AML-193 (cell line): ENCODE measurements at regions not wholly inside any gene's neighbourhood (a gene's known extent, or its start where the extent isn't known, plus 50 kb on each side); places are given as distances from the start of the nearest gene placed in this dataset.

ENCODE experiments used
- DNase-seq, 2 experiments: peaks; one replicate each; lab custom pipeline; 2025; lab: John Stamatoyannopoulos, UW

- DNase-seq: no peak
These were observed 118.0 kb upstream of the BRINP1 start for GRCh38 chr9:119487118-119487827.

GRCh38 chr9:119483153-119483552, 113.9 kb upstream of the BRINP1 start:
- no peak for DNase-seq

- DNase-seq: no peak
These were observed 108.0 kb upstream of the BRINP1 start for GRCh38 chr9:119477197-119477596.

GRCh38 chr9:119458068-119458467, 88.8 kb upstream of the BRINP1 start:
- DNase-seq: no peak

GRCh38 chr9:119453980-119454379, 84.7 kb upstream of the BRINP1 start:
- DNase-seq: no peak

GRCh38 chr9:119453490-119453911, 84.3 kb upstream of the BRINP1 start:
- DNase-seq: no peak

- DNase-seq: no peak
These were observed 82.2 kb upstream of the BRINP1 start for GRCh38 chr9:119451426-119451825.

GRCh38 chr9:119443179-119443578, 73.9 kb upstream of the BRINP1 start:
- DNase-seq: no peak

- no peak for DNase-seq
These were observed 72.6 kb upstream of the BRINP1 start for GRCh38 chr9:119441832-119442231.

- no peak for DNase-seq
These were observed 72.1 kb upstream of the BRINP1 start for GRCh38 chr9:119441338-119441737.

- DNase-seq: no peak
These were observed 67.0 kb upstream of the BRINP1 start for GRCh38 chr9:119436261-119436660.

GRCh38 chr9:119435076-119435475, 65.8 kb upstream of the BRINP1 start:
- DNase-seq: no peak

- no peak for DNase-seq
These were observed 63.2 kb upstream of the BRINP1 start for GRCh38 chr9:119432428-119432827.

- no peak for DNase-seq
These were observed 60.1 kb upstream of the BRINP1 start for GRCh38 chr9:119429302-119429701.

GRCh38 chr9:119420231-119420630, 51.0 kb upstream of the BRINP1 start:
- no peak for DNase-seq
